NCI-H748 (cell line): ENCODE measurements at regions not wholly inside any gene's neighbourhood (a gene's known extent, or its start where the extent isn't known, plus 50 kb on each side); places are given as distances from the start of the nearest gene placed in this dataset.

Experiments used
- DNase-seq: peaks from one replicate; lab custom pipeline; 2025; ENCODE audit not compliant: unreplicated experiment; lab: John Stamatoyannopoulos, UW

GRCh38 chr13:40460116-40460515 is 206.3 kb downstream of the FOXO1 start:
- DNase-seq, result no peak

GRCh38 chr13:40464337-40465014 is 202.0 kb downstream of the FOXO1 start:
- peak; percentile 92 for DNase-seq

GRCh38 chr13:40465015-40465390 is 201.4 kb downstream of the FOXO1 start:
- DNase-seq, result no peak

- no peak for DNase-seq
Measured at GRCh38 chr13:40466272-40466671, 200.2 kb downstream of the FOXO1 start.

- no peak for DNase-seq
Measured at GRCh38 chr13:40468227-40468838, 198.1 kb downstream of the FOXO1 start.

GRCh38 chr13:40469581-40470310 is 196.7 kb downstream of the FOXO1 start:
- DNase-seq, result no peak

GRCh38 chr13:40470660-40471059 is 195.8 kb downstream of the FOXO1 start:
- DNase-seq, result no peak

GRCh38 chr13:40471076-40471475 is 195.4 kb downstream of the FOXO1 start:
- DNase-seq, result no peak

- no peak for DNase-seq
Measured at GRCh38 chr13:40471911-40472310, 194.5 kb downstream of the FOXO1 start.

GRCh38 chr13:40472427-40473220 is 193.8 kb downstream of the FOXO1 start:
- DNase-seq, result no peak

GRCh38 chr13:40475617-40476016 is 190.8 kb downstream of the FOXO1 start:
- no peak for DNase-seq

GRCh38 chr13:40476175-40476958 is 190.1 kb downstream of the FOXO1 start:
- no peak for DNase-seq

- no peak for DNase-seq
Measured at GRCh38 chr13:40477623-40478608, 188.5 kb downstream of the FOXO1 start.

GRCh38 chr13:40478775-40479174 is 187.7 kb downstream of the FOXO1 start:
- DNase-seq, result no peak

- DNase-seq, result no peak
Measured at GRCh38 chr13:40479196-40479845, 187.1 kb downstream of the FOXO1 start.

GRCh38 chr13:40480012-40480914 is 186.2 kb downstream of the FOXO1 start:
- DNase-seq, result peak; percentile 9

- no peak for DNase-seq
Measured at GRCh38 chr13:40480915-40481516, 185.4 kb downstream of the FOXO1 start.

- DNase-seq, result no peak
Measured at GRCh38 chr13:40483601-40484000, 182.8 kb downstream of the FOXO1 start.
